ENCODE measurements at regions not wholly inside any gene's neighbourhood (a gene's known extent, or its start where the extent isn't known, plus 50 kb on each side); places are given as distances from the start of the nearest gene placed in this dataset.
"Not testable (repeated sequence)": the region's sequence is repeated elsewhere in the genome, so short reads cannot be mapped to it uniquely, and the experiment has no call there.

DNA sequence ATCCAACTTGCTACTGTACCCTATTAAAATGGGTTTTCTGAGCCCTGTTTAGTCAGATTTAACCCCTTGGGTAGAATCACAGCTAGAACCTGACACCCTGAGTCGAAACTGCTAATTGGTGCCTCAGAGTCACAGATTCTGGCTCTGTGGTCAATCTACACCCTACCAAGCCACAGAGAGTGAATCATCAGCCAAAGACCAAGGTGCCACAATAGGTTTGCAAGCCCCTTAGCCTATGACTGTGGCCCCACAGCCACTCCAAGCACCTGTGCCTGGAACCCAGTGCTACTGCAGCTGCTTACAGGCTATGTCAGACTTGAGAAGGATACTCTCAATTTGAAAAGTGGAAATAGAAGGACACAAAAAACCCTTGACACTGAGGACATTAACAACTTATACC is 202.8 kb upstream of the KCND2 start:
- ATAC-seq: no peak
- TF ChIP-seq TSHZ2 (CRISPR knock-in tag; IDR thresholded peaks at IDR 0.05) (no peak), TCF4 (CRISPR knock-in tag; IDR thresholded peaks at IDR 0.05; ENCODE audit: borderline replicate concordance) (no peak), RARB (CRISPR knock-in tag; IDR thresholded peaks at IDR 0.05) (no peak), PATZ1 (CRISPR knock-in tag; IDR thresholded peaks at IDR 0.05; ENCODE audit: borderline replicate concordance) (no peak), BACH2 (CRISPR knock-in tag; IDR thresholded peaks at IDR 0.05; ENCODE audit: borderline replicate concordance) (no peak), ISL1 (CRISPR knock-in tag; IDR thresholded peaks at IDR 0.05) (no peak), ZFP30 (CRISPR knock-in tag; IDR thresholded peaks at IDR 0.05) (no peak), ZNF565 (CRISPR knock-in tag; conservative IDR thresholded peaks at IDR 0.05; ENCODE audit: low read depth) (no peak), GLIS3 (CRISPR knock-in tag; IDR thresholded peaks at IDR 0.05) (no peak), ZNF70 (CRISPR knock-in tag; IDR thresholded peaks at IDR 0.05) (no peak)
- TF ChIP-seq, protein P1, sequence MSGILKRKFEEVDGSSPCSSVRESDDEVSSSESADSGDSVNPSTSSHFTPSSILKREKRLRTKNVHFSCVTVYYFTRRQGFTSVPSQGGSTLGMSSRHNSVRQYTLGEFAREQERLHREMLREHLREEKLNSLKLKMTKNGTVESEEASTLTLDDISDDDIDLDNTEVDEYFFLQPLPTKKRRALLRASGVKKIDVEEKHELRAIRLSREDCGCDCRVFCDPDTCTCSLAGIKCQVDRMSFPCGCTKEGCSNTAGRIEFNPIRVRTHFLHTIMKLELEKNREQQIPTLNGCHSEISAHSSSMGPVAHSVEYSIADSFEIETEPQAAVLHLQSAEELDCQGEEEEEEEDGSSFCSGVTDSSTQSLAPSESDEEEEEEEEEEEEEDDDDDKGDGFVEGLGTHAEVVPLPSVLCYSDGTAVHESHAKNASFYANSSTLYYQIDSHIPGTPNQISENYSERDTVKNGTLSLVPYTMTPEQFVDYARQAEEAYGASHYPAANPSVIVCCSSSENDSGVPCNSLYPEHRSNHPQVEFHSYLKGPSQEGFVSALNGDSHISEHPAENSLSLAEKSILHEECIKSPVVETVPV (CRISPR knock-in tag; IDR thresholded peaks at IDR 0.05): no peak

DNA sequence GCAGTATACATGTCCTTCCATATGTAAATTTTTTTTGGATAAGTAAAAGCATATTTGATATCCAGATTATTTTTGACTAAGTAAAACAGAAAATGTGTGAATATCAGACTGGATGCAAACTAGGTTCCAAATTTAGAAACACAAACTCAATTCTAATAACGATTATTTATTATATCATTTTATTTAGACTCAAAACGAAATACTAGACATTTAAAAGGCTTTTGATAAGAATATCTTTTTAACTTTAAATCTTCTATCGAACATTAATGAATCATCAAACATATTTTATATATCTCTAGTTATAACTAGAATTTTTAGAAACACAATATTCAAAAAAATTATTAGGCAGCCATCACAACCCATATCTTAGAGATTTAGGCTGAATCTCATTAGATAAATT is 195.2 kb upstream of the KCND2 start:
- no peak for ATAC-seq
- TF ChIP-seq ZFP3 (CRISPR knock-in tag; IDR thresholded peaks at IDR 0.05): no peak

DNA sequence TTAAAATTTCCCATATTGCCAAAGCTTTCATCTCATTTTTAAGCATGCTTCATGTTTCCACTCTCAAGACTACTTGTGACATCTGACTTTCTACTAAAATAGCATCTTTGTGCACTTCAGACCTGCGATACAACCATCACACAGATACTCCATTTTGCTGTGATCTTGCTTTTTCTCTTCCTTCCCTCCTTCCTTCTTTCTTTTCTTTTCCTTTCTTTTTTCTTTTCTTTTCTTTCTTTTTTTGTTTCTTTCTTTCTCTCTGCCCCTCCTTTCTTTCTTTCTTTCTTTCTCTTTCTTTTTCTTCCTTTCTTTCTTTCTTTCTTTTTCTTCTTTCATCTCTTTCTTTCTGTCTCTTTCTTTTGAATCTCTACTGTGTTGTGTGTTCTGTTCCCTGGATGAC is 194.0 kb upstream of the KCND2 start:
- TF ChIP-seq OSR1 (CRISPR knock-in tag; IDR thresholded peaks at IDR 0.05) (no peak), SNAI2 (CRISPR knock-in tag; IDR thresholded peaks at IDR 0.05) (no peak), ZNF565 (CRISPR knock-in tag; conservative IDR thresholded peaks at IDR 0.05; ENCODE audit: low read depth) (no peak)
- TF ChIP-seq, protein P2, sequence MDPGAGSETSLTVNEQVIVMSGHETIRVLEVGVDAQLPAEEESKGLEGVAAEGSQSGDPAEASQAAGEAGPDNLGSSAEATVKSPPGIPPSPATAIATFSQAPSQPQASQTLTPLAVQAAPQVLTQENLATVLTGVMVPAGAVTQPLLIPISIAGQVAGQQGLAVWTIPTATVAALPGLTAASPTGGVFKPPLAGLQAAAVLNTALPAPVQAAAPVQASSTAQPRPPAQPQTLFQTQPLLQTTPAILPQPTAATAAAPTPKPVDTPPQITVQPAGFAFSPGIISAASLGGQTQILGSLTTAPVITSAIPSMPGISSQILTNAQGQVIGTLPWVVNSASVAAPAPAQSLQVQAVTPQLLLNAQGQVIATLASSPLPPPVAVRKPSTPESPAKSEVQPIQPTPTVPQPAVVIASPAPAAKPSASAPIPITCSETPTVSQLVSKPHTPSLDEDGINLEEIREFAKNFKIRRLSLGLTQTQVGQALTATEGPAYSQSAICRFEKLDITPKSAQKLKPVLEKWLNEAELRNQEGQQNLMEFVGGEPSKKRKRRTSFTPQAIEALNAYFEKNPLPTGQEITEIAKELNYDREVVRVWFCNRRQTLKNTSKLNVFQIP (CRISPR knock-in tag; IDR thresholded peaks at IDR 0.05; ENCODE audit: borderline replicate concordance, low read depth): no peak
- TF ChIP-seq, protein P1 (CRISPR knock-in tag; IDR thresholded peaks at IDR 0.05): no peak
- no peak for ATAC-seq

- no peak for ATAC-seq
- TF ChIP-seq BACH2 (CRISPR knock-in tag; IDR thresholded peaks at IDR 0.05; ENCODE audit: borderline replicate concordance) (no peak), OSR1 (CRISPR knock-in tag; IDR thresholded peaks at IDR 0.05) (no peak), ZFP3 (CRISPR knock-in tag; IDR thresholded peaks at IDR 0.05) (no peak), TOX (CRISPR knock-in tag; IDR thresholded peaks at IDR 0.05; ENCODE audit: borderline replicate concordance) (no peak), ZNF8 (CRISPR knock-in tag; IDR thresholded peaks at IDR 0.05) (no peak), SNAI2 (CRISPR knock-in tag; IDR thresholded peaks at IDR 0.05) (no peak), PPARA (CRISPR knock-in tag; IDR thresholded peaks at IDR 0.05; ENCODE audit: borderline replicate concordance) (no peak), PATZ1 (CRISPR knock-in tag; IDR thresholded peaks at IDR 0.05; ENCODE audit: borderline replicate concordance) (no peak), ZFP30 (CRISPR knock-in tag; IDR thresholded peaks at IDR 0.05) (no peak), ZNF70 (CRISPR knock-in tag; IDR thresholded peaks at IDR 0.05) (no peak), GLIS3 (CRISPR knock-in tag; IDR thresholded peaks at IDR 0.05) (no peak)
- TF ChIP-seq, protein P1 (CRISPR knock-in tag; IDR thresholded peaks at IDR 0.05): no peak
- TF ChIP-seq, protein P2 (CRISPR knock-in tag; IDR thresholded peaks at IDR 0.05; ENCODE audit: borderline replicate concordance, low read depth): no peak
Measured at GRCh38 chr7:120079704-120080103, 193.3 kb upstream of the KCND2 start.

DNA sequence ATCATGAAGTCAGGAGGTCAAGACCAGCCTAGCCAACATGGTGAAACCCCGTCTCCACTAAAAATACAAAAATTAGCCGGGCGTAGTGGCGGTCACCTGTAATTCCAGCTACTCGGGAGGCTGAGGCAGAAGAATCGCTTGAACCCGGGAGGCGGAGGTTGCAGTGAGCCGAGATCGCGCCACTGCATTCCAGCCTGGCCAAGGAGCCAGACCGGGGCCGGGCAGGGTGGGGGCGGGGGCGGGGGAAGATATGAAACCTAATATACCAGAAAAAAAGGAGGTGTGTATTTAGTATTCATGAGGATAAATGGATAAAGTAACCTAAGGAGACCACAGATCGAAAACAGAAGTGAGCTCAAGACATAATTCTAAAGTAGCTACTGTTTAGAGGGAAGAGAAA is 186.5 kb upstream of the KCND2 start:
- ATAC-seq: not testable (repeated sequence)

Measured in SK-N-SH treated with all-trans-retinoic acid at 6 μM for 48 hours (cell line).